Prostate gland (tissue), 2 donors: ENCODE measurements at regions not wholly inside any gene's neighbourhood (a gene's known extent, or its start where the extent isn't known, plus 50 kb on each side); places are given as distances from the start of the nearest gene placed in this dataset.

Experiments
- CTCF ChIP-seq, 4 experiments: fragments of 200-600 bp in 2 of 4; fragments of 450-650 bp in 2 of 4; sonication (generic) in 2 of 4; IDR thresholded peaks; 1 replicate in 3 of 4; 2 replicates in 1 of 4; pipeline ENCODE4 v1.5.1; 2016 to 2019; ENCODE audit warnings: antibody characterized with exemption in 4 of 4, mild to moderate bottlenecking in 2 of 4, moderate library complexity in 2 of 4
- POLR2A ChIP-seq: fragments of 450-650 bp; IDR thresholded peaks from one replicate; pipeline ENCODE4 v1.6.1; 2016; ENCODE audit warnings: antibody characterized with exemption, mild to moderate bottlenecking
- POLR2AphosphoS5 ChIP-seq: sonication (generic); formaldehyde crosslinking; IDR thresholded peaks from one replicate; pipeline ENCODE4 v1.6.1; 2017; ENCODE audit warnings: antibody characterized with exemption

GRCh38 chr6:84508981-84509380, 255.4 kb downstream of the TBX18 start:
- TF ChIP-seq POLR2A: no peak
- no peak for TF ChIP-seq CTCF (IDR thresholded peaks at IDR 0.05)
- TF ChIP-seq POLR2AphosphoS5: no peak
